Stomach smooth muscle (tissue), 2 donors: ENCODE measurements at regions not wholly inside any gene's neighbourhood (a gene's known extent, or its start where the extent isn't known, plus 50 kb on each side); places are given as distances from the start of the nearest gene placed in this dataset.

Experiments
- H3K27ac ChIP-seq: one replicate; pipeline ENCODE4 v1.7.0; 2013; ENCODE audit warnings: mild to moderate bottlenecking, low read length, inconsistent platforms
- H3K27me3 ChIP-seq, 2 donors: one replicate each; pipeline ENCODE4 v1.7.0; 2013; ENCODE audit warnings: low read length in 2 of 2; ENCODE audit not compliant: insufficient read depth in 2 of 2, control insufficient read depth in 1 of 2
- H3K36me3 ChIP-seq, 2 donors: one replicate each; pipeline ENCODE4 v1.7.0; 2013; ENCODE audit warnings: low read length in 2 of 2; ENCODE audit not compliant: control insufficient read depth in 2 of 2, insufficient read depth in 2 of 2
- H3K4me1 ChIP-seq: one replicate; pipeline ENCODE4 v1.7.0; 2013; ENCODE audit warnings: low read length; ENCODE audit not compliant: control insufficient read depth, insufficient read depth
- H3K4me3 ChIP-seq, 2 donors: one replicate each; pipeline ENCODE4 v1.7.0; 2013; ENCODE audit warnings: low read length in 2 of 2
- H3K9ac ChIP-seq, 2 donors: one replicate each; pipeline ENCODE4 v1.7.0; 2013; ENCODE audit warnings: low read length in 2 of 2, mild to moderate bottlenecking in 1 of 2
- H3K9me3 ChIP-seq, 2 donors: one replicate each; pipeline ENCODE4 v1.7.0; 2013; ENCODE audit warnings: low read length in 2 of 2; ENCODE audit not compliant: control insufficient read depth in 2 of 2
- donor health status: healthy.
- donor health status: Pancreatic carcinoma.

DNA sequence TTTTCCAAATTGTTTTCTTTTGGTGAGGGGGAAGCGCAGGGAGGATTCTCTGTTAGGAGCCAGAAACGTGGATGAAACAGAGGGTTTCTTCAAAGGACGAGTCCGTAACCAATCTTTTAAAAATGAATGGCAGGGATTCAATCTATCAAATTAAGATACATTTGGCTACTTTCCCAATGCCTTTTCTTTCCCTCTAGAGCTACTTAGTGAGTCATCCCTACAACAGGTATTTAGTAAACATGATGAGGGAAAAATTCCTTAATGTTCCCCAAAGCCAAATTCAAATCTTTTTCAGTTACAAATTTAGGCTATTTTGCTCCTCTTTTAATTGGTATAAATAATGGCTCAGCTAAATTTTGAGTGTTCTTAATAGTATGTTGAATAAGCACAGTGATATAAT, 366.4 kb upstream of the RIOK2 start:
- H3K36me3 ChIP-seq: no peaks in the 10 kb centered on the region
- H3K9me3 ChIP-seq: no peaks in the 10 kb centered on the region
- no peak overlapping the region for H3K27ac ChIP-seq
- no peaks in the 10 kb centered on the region for H3K4me1 ChIP-seq
- no peaks in the 10 kb centered on the region for H3K27me3 ChIP-seq
- no peak overlapping the region for H3K4me3 ChIP-seq
- no peak overlapping the region for H3K9ac ChIP-seq

DNA sequence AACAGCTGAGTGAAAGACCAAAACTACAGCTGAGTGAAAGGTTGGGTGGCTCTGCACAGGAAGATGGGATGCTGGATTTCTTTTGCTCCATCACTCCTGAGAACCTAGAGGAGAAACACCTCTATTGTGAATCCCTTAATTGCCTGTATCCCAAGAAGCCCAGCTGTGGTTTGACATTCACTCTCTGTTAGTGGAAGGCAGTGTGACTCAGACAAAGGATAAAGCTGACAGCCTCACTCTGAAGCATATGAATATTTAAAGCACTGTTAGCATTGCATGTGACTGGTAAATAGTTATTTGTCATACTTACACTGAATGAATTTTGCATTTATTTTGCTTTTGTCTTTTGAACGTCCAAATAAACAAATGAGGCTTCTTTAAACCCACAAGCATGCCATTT, 367.1 kb upstream of the RIOK2 start:
- H3K4me1 ChIP-seq: peaks cover 3% of the 10 kb centered on the region
- H3K27ac ChIP-seq: no peak overlapping the region
- no peaks in the 10 kb centered on the region for H3K9me3 ChIP-seq
- H3K36me3 ChIP-seq: no peaks in the 10 kb centered on the region
- H3K4me3 ChIP-seq: no peak overlapping the region
- no peak overlapping the region for H3K9ac ChIP-seq
- no peaks in the 10 kb centered on the region for H3K27me3 ChIP-seq

DNA sequence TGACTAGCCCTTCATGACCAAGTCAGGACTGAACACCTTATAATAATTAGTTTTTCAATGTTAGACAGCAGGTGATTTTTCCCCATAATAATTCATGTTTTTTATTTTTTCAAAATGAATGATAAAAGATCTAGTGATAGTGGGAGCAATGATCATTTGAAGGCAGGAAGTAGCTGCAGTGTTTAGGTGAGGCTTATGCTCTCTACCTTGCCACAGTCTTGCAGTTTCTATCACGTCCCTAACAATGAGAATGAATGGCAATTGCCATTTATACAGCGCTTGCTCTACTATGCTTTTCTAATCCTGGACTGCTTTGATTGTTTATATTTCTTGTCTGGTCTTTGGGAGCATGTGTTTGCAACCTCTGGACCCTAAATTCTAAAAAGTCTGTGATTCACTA, 367.8 kb upstream of the RIOK2 start:
- Histone ChIP-seq H3K27me3 (no peaks in the 10 kb centered on the region), H3K4me3 (no peak overlapping the region), H3K27ac (no peak overlapping the region), H3K9ac (no peak overlapping the region), H3K4me1 (peaks cover 3% of the 10 kb centered on the region), H3K36me3 (no peaks in the 10 kb centered on the region), H3K9me3 (no peaks in the 10 kb centered on the region)

DNA sequence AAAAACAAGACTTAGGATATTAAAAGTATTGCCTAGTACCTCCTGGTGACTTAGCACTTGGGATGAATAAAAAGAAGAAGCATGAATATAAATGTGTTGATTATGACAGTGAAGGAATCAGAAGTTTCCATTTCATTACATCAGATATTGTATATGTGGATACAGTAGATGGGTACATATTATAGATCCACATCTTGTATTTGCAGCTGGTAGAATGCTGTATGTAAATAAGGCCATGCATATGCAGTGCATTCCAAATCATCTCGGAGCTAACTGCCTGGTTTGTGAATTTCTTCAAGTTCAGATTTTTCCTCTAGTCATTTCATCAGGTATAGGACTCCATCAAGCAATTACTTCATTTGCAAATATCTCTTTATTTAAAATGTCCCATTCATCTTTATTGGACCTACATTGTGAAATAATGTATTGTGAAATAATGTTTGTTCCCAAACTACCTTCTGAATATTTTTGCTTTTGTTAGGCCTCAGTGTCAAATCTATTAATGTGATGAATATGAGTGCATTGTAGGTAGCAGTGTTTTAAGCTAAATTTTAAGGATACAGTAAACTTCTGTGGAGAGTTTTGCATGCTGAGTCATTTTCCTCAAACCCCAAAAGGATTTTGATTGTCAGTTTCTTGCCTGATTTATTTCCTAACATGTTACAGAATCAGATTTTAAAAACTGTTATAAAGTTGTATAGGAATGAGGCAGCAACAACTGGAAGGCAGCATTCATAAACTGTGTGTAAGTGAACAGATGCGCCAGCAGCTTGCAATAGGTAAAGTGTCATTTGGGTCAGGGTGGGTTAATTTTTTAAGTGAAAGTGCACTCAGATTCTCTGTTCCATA, 370.8 kb upstream of the RIOK2 start:
- H3K27ac ChIP-seq: no peak overlapping the region
- H3K9ac ChIP-seq: no peak overlapping the region
- H3K27me3 ChIP-seq: no peaks in the 10 kb centered on the region
- H3K4me3 ChIP-seq: no peak overlapping the region
- H3K4me1 ChIP-seq: peaks cover 3% of the 10 kb centered on the region
- no peaks in the 10 kb centered on the region for H3K36me3 ChIP-seq
- H3K9me3 ChIP-seq: no peaks in the 10 kb centered on the region

DNA sequence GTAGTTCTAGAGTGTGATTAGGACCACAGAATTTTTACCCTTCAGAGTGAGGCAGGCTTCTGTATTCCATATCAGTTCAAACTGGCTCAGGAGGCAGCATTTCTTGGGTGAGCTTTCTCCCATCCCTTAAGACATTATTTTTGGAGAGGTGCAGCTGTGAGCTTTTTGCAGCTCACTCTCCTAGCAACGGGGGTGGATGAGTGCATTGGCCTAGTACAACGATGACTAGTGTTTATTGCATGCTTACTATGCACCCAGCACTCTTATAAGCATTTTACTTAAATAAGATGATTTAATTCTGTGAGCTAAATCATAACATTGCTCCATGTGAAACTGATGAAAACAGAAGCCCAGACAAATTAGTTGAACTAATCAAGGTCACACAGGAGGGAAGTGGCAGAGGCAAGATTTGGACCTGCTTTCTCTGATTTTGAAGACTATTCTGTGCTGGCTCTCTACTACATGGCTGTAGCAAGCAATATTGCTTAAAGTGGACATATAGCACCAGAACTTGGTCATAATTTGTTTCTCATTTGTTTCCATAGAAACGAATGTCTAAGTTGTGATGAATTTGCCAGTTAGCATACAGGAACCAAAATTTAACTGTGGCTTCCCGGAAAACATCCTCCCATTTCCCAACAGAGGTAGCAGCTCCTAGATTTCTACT, 372.1 kb upstream of the RIOK2 start:
- peaks cover 3% of the 10 kb centered on the region for H3K4me1 ChIP-seq
- no peaks in the 10 kb centered on the region for H3K27me3 ChIP-seq
- no peaks in the 10 kb centered on the region for H3K36me3 ChIP-seq
- H3K27ac ChIP-seq: no peak overlapping the region
- no peak overlapping the region for H3K4me3 ChIP-seq
- no peaks in the 10 kb centered on the region for H3K9me3 ChIP-seq
- no peak overlapping the region for H3K9ac ChIP-seq

DNA sequence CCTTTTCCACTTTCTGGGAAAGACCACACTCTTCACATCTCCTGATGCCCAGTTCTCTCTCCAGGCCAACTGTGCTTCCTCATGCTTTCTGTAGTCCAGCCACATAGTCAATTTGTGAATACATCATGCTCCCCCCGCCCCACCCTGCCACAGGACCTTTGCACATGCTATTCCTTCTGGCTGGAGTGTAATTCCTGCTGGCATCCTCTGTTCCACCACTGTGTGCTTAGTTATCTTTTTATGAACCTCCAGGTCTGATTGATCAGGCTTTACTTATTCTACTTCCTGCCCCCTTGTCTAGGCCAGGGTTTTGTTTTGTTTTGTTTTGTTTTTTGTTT, 372.6 kb upstream of the RIOK2 start:
- Histone ChIP-seq H3K4me1 (peaks cover 3% of the 10 kb centered on the region), H3K9ac (no peak overlapping the region), H3K36me3 (no peaks in the 10 kb centered on the region), H3K9me3 (no peaks in the 10 kb centered on the region), H3K27ac (no peak overlapping the region), H3K4me3 (no peak overlapping the region), H3K27me3 (no peaks in the 10 kb centered on the region)

DNA sequence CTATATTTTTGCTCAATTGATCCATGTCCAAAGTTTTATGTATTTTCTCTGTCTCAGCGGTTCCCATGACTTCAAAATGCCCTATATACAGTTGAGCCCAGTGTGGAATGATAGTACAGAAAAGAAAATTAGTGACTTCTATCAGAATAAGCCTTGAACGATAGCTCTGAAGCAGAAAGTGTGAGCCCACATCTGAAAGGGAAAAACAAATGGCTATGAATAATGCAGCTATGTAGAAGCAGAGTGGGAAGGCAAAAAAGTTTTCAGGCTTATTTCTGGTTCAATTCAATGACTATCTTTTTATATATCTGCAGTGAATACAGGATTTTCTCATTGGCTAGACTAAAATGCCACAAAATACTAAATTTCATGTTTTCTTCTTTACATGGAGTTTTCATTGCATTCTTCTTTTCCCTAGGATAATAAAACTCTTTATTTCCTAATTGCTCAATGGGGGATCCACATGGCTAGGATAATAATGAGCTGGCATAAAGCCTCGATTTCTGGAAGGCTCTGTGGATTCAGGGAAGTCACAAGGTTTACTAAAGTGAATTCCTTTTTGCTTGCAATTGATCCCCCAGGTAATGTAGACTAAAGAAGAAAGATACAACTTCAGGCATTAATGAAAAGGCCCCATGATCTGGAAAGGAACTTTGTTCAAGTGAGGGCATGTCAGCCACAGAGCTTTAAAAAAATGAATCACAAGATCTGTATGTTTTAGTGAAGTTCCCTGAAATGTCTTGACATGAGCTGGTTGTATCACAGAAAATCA, 377.0 kb upstream of the RIOK2 start:
- Histone ChIP-seq H3K9me3 (no peaks in the 10 kb centered on the region), H3K27me3 (no peaks in the 10 kb centered on the region), H3K36me3 (no peaks in the 10 kb centered on the region), H3K4me1 (no peaks in the 10 kb centered on the region), H3K9ac (no peak overlapping the region), H3K27ac (no peak overlapping the region), H3K4me3 (no peak overlapping the region)

DNA sequence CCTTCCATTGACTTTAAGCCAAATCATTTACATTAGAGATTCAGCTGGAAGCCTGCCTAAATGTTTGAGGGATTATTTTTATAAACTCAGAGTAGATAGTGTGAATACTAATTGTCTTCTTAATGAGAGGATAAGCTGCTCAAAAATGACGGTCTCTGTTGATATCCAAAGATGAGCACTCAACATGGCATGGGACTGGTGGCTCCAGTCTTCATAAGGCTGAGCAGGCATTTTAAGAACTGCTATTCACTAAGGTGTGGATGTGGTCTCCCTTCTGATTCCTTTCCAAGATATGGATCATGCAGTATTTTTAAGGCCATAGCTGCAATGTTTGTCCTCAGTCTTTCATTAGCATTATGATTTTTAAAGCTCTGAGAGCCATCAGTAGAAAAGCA, 377.5 kb upstream of the RIOK2 start:
- Histone ChIP-seq H3K4me3 (no peak overlapping the region), H3K9ac (no peak overlapping the region), H3K27ac (no peak overlapping the region), H3K4me1 (no peaks in the 10 kb centered on the region), H3K9me3 (no peaks in the 10 kb centered on the region), H3K36me3 (no peaks in the 10 kb centered on the region), H3K27me3 (no peaks in the 10 kb centered on the region)

DNA sequence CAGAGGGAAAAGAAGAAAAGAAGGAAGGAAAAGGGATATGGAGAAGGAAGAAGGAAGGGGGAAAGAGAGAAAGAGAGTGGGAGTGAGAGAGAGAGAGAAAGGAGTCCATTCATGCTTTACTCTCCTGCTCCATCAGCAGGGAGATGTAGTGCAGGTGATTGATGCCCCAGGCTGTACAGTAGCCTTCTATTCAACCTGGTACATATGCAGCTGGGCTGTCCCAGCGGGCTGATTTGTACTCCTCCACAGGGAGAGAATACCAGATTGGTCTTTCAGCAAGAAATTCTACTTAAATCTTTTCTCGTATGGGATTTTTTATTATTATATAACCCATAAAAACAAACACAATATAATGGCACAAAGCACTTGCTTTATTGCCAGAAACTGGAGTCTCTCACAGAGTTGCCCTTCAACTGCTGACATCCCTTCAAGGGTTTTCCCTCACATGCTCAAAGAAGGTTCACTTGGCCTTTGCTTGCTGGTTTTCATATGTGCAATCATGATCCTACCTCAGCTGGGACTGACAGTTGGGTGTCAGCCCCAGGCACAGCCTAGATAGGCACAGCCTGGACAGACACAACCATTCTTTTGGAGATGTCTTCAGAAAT, 380.1 kb upstream of the RIOK2 start:
- Histone ChIP-seq H3K27ac (no peak overlapping the region), H3K9ac (no peak overlapping the region), H3K36me3 (no peaks in the 10 kb centered on the region), H3K4me3 (no peak overlapping the region), H3K9me3 (no peaks in the 10 kb centered on the region), H3K27me3 (no peaks in the 10 kb centered on the region), H3K4me1 (no peaks in the 10 kb centered on the region)

DNA sequence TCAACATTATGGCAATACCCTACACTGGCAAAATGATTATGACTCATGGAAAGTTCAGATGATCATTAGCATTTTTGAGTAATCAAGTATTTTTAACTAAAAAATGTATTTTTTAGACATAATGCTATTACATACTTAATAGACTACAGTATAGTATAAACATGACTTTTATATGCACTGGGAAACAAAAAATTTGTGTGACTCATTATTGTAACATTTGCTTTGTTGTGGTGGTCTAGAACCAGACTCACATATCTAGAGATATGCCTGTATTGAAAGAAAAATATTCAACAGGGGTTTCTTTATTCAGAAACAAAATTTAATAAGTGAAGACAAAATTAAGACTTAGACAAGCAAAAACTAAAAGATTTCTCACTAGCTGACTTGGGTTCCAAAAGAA, 385.3 kb upstream of the RIOK2 start:
- no peak overlapping the region for H3K9ac ChIP-seq
- H3K27ac ChIP-seq: no peak overlapping the region
- no peaks in the 10 kb centered on the region for H3K9me3 ChIP-seq
- H3K36me3 ChIP-seq: no peaks in the 10 kb centered on the region
- H3K4me3 ChIP-seq: no peak overlapping the region
- no peaks in the 10 kb centered on the region for H3K27me3 ChIP-seq
- H3K4me1 ChIP-seq: no peaks in the 10 kb centered on the region
